IMR-90 (cell line): ENCODE measurements at regions not wholly inside any gene's neighbourhood (a gene's known extent, or its start where the extent isn't known, plus 50 kb on each side); places are given as distances from the start of the nearest gene placed in this dataset.

Experiments
- ATAC-seq: fragments of 200-7000 bp; cut with Tn5 transposase; 2 replicates; pipeline ENCODE4 v1.9.1; 2020; ENCODE audit warnings: low read depth, mild to moderate bottlenecking, moderate library complexity
- BruUV-seq: library from RNA; stranded (reverse); fragments of 400-500 nt; replicated peaks from 2 replicates; lab custom pipeline; 2021; lab: Mats Ljungman, UMichigan
- CTCF ChIA-PET: fragments of 300-600 bp; formaldehyde crosslinking; extraction: SDS; loops from one replicate; lab custom pipeline; 2021; ENCODE audit warnings: antibody characterized with exemption; lab: Yijun Ruan, JAX
- POLR2A ChIA-PET: fragments of 300-600 bp; sonication (Branson Sonifier 250); formaldehyde crosslinking; loops from one replicate; lab custom pipeline; 2022; ENCODE audit warnings: antibody characterized with exemption; ENCODE audit not compliant: unreplicated experiment; lab: Charles Lee
- DNase-seq: peaks from one replicate; pipeline ENCODE4 v3.0.0; 2013
- H2AFZ ChIP-seq: replicated peaks from 2 replicates; pipeline ENCODE3; 2013; ENCODE audit warnings: low read length, mild to moderate bottlenecking; ENCODE audit not compliant: poor library complexity
- H2AK5ac ChIP-seq: 2 replicates; pipeline ENCODE4 v1.6.1; 2013; ENCODE audit warnings: low read depth, low read length, inconsistent platforms
- H2AK9ac ChIP-seq: replicated peaks from 2 replicates; pipeline ENCODE3; 2013; ENCODE audit warnings: mild to moderate bottlenecking, low read depth, low read length, moderate library complexity; ENCODE audit not compliant: poor library complexity
- H2BK120ac ChIP-seq: 2 replicates; pipeline ENCODE4 v1.6.1; 2013; ENCODE audit warnings: low read depth, low read length, inconsistent platforms
- H2BK15ac ChIP-seq: 3 replicates; pipeline ENCODE4 v1.6.1; 2013; ENCODE audit warnings: low read depth, low read length, inconsistent platforms
- H2BK20ac ChIP-seq: 2 replicates; pipeline ENCODE4 v1.6.1; 2013; ENCODE audit warnings: low read depth, mild to moderate bottlenecking, inconsistent platforms, low read length, moderate library complexity
- H2BK5ac ChIP-seq: 2 replicates; pipeline ENCODE4 v1.6.1; 2013; ENCODE audit warnings: mild to moderate bottlenecking, low read depth, low read length, inconsistent platforms; ENCODE audit not compliant: poor library complexity, severe bottlenecking
- H3K14ac ChIP-seq: replicated peaks from 2 replicates; pipeline ENCODE4 v1.6.1; 2013; ENCODE audit warnings: low read depth, low read length, inconsistent platforms
- H3K18ac ChIP-seq: 2 replicates; pipeline ENCODE4 v1.6.1; 2013; ENCODE audit warnings: low read depth, low read length, control low read depth
- H3K23ac ChIP-seq: 2 replicates; pipeline ENCODE4 v1.6.1; 2013; ENCODE audit warnings: low read depth, low read length, inconsistent platforms
- H3K27ac ChIP-seq: 2 replicates; pipeline ENCODE4 v1.5.1; 2013; ENCODE audit warnings: mild to moderate bottlenecking, control low read depth, low read length; ENCODE audit not compliant: insufficient read depth
- H3K27me3 ChIP-seq: 2 replicates; pipeline ENCODE4 v1.6.1; 2013; ENCODE audit warnings: low read length; ENCODE audit not compliant: control insufficient read depth, insufficient read depth
- H3K36me3 ChIP-seq: 2 replicates; pipeline ENCODE4 v1.6.1; 2013; ENCODE audit warnings: low read length, mixed read lengths; ENCODE audit not compliant: control insufficient read depth, insufficient read depth
- H3K4ac ChIP-seq: 2 replicates; pipeline ENCODE4 v1.6.1; 2013; ENCODE audit warnings: low read depth, low read length, inconsistent platforms
- H3K4me1 ChIP-seq: 2 replicates; pipeline ENCODE4 v1.6.1; 2013; ENCODE audit warnings: low read length, mixed read lengths; ENCODE audit not compliant: control insufficient read depth, insufficient read depth
- H3K4me2 ChIP-seq: 2 replicates; pipeline ENCODE4 v1.6.1; 2013; ENCODE audit warnings: low read depth, mild to moderate bottlenecking, control low read depth, low read length, moderate library complexity
- H3K4me3 ChIP-seq: 2 replicates; pipeline ENCODE4 v1.5.1; 2013; ENCODE audit warnings: low read depth, mild to moderate bottlenecking, control low read depth, low read length, moderate library complexity; ENCODE audit not compliant: insufficient read depth
- H3K56ac ChIP-seq: 2 replicates; pipeline ENCODE4 v1.6.1; 2013; ENCODE audit warnings: low read length, inconsistent platforms; ENCODE audit not compliant: insufficient read depth; ENCODE audit errors: extremely low read depth
- H3K79me1 ChIP-seq, 2 experiments: 2 replicates each; pipeline ENCODE4 v1.6.1; 2013; ENCODE audit warnings: low read length in 2 of 2, inconsistent platforms in 1 of 2, low read depth in 1 of 2
- H3K9ac ChIP-seq: 2 replicates; pipeline ENCODE4 v1.6.1; 2013; ENCODE audit warnings: low read depth, low read length, control low read depth
- H3K9me1 ChIP-seq: 2 replicates; pipeline ENCODE4 v1.6.1; 2013; ENCODE audit warnings: low read length, inconsistent platforms; ENCODE audit not compliant: insufficient read depth
- H3K9me3 ChIP-seq: 2 replicates; pipeline ENCODE4 v1.6.1; 2013; ENCODE audit warnings: low read length; ENCODE audit not compliant: control insufficient read depth, insufficient read depth
- H4K20me1 ChIP-seq: 2 replicates; pipeline ENCODE4 v1.6.1; 2013; ENCODE audit warnings: low read length, inconsistent platforms; ENCODE audit not compliant: insufficient read depth
- H4K5ac ChIP-seq: 2 replicates; pipeline ENCODE4 v1.6.1; 2013; ENCODE audit warnings: mild to moderate bottlenecking, low read depth, low read length, control low read depth
- H4K8ac ChIP-seq, 2 experiments: 2 replicates each; pipeline ENCODE4 v1.6.1; 2013; ENCODE audit warnings: low read depth in 2 of 2, low read length in 2 of 2, control low read depth in 1 of 2, inconsistent platforms in 1 of 2
- H4K91ac ChIP-seq: 2 replicates; pipeline ENCODE4 v1.6.1; 2013; ENCODE audit warnings: low read depth, low read length, inconsistent platforms; ENCODE audit not compliant: insufficient read depth
- BHLHE40 ChIP-seq: fragments of 150-350 bp; IDR thresholded peaks from 2 replicates; pipeline ENCODE4 v1.6.1; 2016; ENCODE audit warnings: mild to moderate bottlenecking, low read depth, low read length
- CEBPB ChIP-seq: IDR thresholded peaks from 2 replicates; pipeline ENCODE4 v1.6.1; 2012; ENCODE audit warnings: low read depth, low read length, improper control_type of control experiment
- CHD1 ChIP-seq: IDR thresholded peaks from 2 replicates; pipeline ENCODE4 v1.6.1; 2012; ENCODE audit warnings: low read depth, low read length, improper control_type of control experiment
- ELK1 ChIP-seq: fragments of 150-350 bp; IDR thresholded peaks from 2 replicates; pipeline ENCODE4 v1.6.1; 2016; ENCODE audit warnings: low read depth, mild to moderate bottlenecking, low read length, moderate library complexity, borderline replicate concordance
- FOS ChIP-seq: fragments of 150-350 bp; IDR thresholded peaks from 2 replicates; pipeline ENCODE4 v1.6.1; 2016; ENCODE audit warnings: low read depth, low read length
- MAFK ChIP-seq: IDR thresholded peaks from 2 replicates; pipeline ENCODE4 v1.6.1; 2012; ENCODE audit warnings: low read depth, low read length, improper control_type of control experiment
- MAZ ChIP-seq: IDR thresholded peaks from 2 replicates; pipeline ENCODE4 v1.6.1; 2012; ENCODE audit warnings: low read depth, mild to moderate bottlenecking, low read length, improper control_type of control experiment, moderate library complexity, borderline replicate concordance
- MXI1 ChIP-seq: IDR thresholded peaks from 2 replicates; pipeline ENCODE4 v1.6.1; 2012; ENCODE audit warnings: low read depth, mild to moderate bottlenecking, low read length, moderate library complexity, borderline replicate concordance
- NFE2L2 ChIP-seq: fragments of 150-350 bp; IDR thresholded peaks from 2 replicates; pipeline ENCODE4 v1.6.1; 2016; ENCODE audit warnings: low read depth, mild to moderate bottlenecking, low read length
- POLR2A ChIP-seq: IDR thresholded peaks from 2 replicates; pipeline ENCODE4 v1.6.1; 2012; ENCODE audit warnings: mild to moderate bottlenecking, low read depth, low read length
- RAD21 ChIP-seq: IDR thresholded peaks from 2 replicates; pipeline ENCODE4 v1.6.1; 2012; ENCODE audit warnings: low read length, improper control_type of control experiment
- RCOR1 ChIP-seq: IDR thresholded peaks from 2 replicates; pipeline ENCODE4 v1.6.1; 2012; ENCODE audit warnings: mild to moderate bottlenecking, low read length, improper control_type of control experiment; ENCODE audit not compliant: insufficient replicate concordance
- RFX5 ChIP-seq: IDR thresholded peaks from 2 replicates; pipeline ENCODE4 v1.8.0; 2012; ENCODE audit warnings: low read depth, mild to moderate bottlenecking, low read length, moderate library complexity
- SMC3 ChIP-seq: fragments of 150-350 bp; IDR thresholded peaks from 2 replicates; pipeline ENCODE4 v1.6.1; 2016; ENCODE audit warnings: low read depth, mild to moderate bottlenecking, antibody characterized with exemption, low read length, moderate library complexity
- USF2 ChIP-seq: fragments of 150-350 bp; IDR thresholded peaks from 2 replicates; pipeline ENCODE4 v1.6.1; 2017; ENCODE audit warnings: mild to moderate bottlenecking, antibody characterized with exemption, low read length, low read depth
- WGBS, 2 experiments: methylation state at CpG; one replicate each; pipeline versions ENCODE4 v1.1.5 to v1.1.7; 2013; ENCODE audit warnings: missing lambda C conversion rate in 2 of 2; ENCODE audit not compliant: insufficient read length in 1 of 2; ENCODE audit errors: extremely low coverage in 2 of 2; 5-methylcytosine and 5-hydroxymethylcytosine counted together
- dilution Hi-C: fragments of 300-500 bp; cut with HindIII; formaldehyde crosslinking; loops from one replicate; pipeline ENCODE4 v1.14.3; 2018; ENCODE audit warnings: low sequenced_read_pairs; ENCODE audit not compliant: unreplicated experiment
- in situ Hi-C: fragments of 300-500 bp; cut with MboI; formaldehyde crosslinking; loops from 3 replicates; pipeline ENCODE4 v1.14.3; 2019; ENCODE audit warnings: low sequenced_read_pairs, inconsistent platforms, mixed read lengths
- intact Hi-C: fragments of 100-400 bp; cut with micrococcal nuclease; formaldehyde crosslinking; loops from 2 replicates; pipeline ENCODE4 v1.10.0; 2022
- TF ChIP-seq, protein P1 (sequence below): conservative IDR thresholded peaks from 2 replicates; pipeline ENCODE4 v1.5.1; 2012; ENCODE audit warnings: mild to moderate bottlenecking, low read depth, low read length, improper control_type of control experiment

- H3K4me2 ChIP-seq: no peak overlapping the region
- dilution Hi-C loops: no loop called here
- H3K9me3 ChIP-seq: no peaks in the 10 kb centered on the region; the same call in 1 of the 2 replicates
- no peak overlapping the region for H3K4me3 ChIP-seq
- WGBS, 2 experiments: no CpG with 5 or more reads among the region's 4 CpGs
- BruUV-seq: no TSS peak
- no peak overlapping the region for H3K4ac ChIP-seq
- POLR2A ChIA-PET: no interaction called here
- H2AFZ ChIP-seq: no peak overlapping the region
- intact Hi-C loops: no loop called here
- H3K23ac ChIP-seq: no peak overlapping the region
- in situ Hi-C loops: no loop called here
- no peak overlapping the region for H3K9ac ChIP-seq
- no peak overlapping the region for H3K27ac ChIP-seq
- H2BK120ac ChIP-seq: no peak overlapping the region
- H2BK20ac ChIP-seq: no peak overlapping the region
- H3K14ac ChIP-seq: no peak overlapping the region
- H2BK5ac ChIP-seq: no peak overlapping the region
- no peaks in the 10 kb centered on the region for H3K36me3 ChIP-seq
- H4K20me1 ChIP-seq: no peaks in the 10 kb centered on the region
- TF ChIP-seq MXI1: no peak
- no peak for TF ChIP-seq RFX5
- no peak for TF ChIP-seq NFE2L2
- TF ChIP-seq, protein P1, sequence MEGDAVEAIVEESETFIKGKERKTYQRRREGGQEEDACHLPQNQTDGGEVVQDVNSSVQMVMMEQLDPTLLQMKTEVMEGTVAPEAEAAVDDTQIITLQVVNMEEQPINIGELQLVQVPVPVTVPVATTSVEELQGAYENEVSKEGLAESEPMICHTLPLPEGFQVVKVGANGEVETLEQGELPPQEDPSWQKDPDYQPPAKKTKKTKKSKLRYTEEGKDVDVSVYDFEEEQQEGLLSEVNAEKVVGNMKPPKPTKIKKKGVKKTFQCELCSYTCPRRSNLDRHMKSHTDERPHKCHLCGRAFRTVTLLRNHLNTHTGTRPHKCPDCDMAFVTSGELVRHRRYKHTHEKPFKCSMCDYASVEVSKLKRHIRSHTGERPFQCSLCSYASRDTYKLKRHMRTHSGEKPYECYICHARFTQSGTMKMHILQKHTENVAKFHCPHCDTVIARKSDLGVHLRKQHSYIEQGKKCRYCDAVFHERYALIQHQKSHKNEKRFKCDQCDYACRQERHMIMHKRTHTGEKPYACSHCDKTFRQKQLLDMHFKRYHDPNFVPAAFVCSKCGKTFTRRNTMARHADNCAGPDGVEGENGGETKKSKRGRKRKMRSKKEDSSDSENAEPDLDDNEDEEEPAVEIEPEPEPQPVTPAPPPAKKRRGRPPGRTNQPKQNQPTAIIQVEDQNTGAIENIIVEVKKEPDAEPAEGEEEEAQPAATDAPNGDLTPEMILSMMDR: no peak
- no peak for TF ChIP-seq SMC3
- no peak for TF ChIP-seq CHD1
- no peak for TF ChIP-seq USF2
- no peak for TF ChIP-seq RAD21
- no peak for TF ChIP-seq MAFK
- no peak for TF ChIP-seq FOS
- no peak for TF ChIP-seq RCOR1
- no peak for TF ChIP-seq MAZ
- TF ChIP-seq ELK1: no peak
- TF ChIP-seq BHLHE40: no peak
- TF ChIP-seq CEBPB: no peak
- no peak for TF ChIP-seq POLR2A
- H3K18ac ChIP-seq: no peak overlapping the region
- H2AK5ac ChIP-seq: no peak overlapping the region
- no peak overlapping the region for H4K8ac ChIP-seq
- H2BK15ac ChIP-seq: no peak overlapping the region
- peaks cover 12% of the 10 kb centered on the region for H3K4me1 ChIP-seq
- no peak overlapping the region for H4K5ac ChIP-seq
- DNase-seq (no peak), ATAC-seq (no peak)
- no peaks in the 10 kb centered on the region for H3K79me1 ChIP-seq
- peaks cover 4% of the 10 kb centered on the region; the same call in 1 of the 2 replicates for H3K9me1 ChIP-seq
- no peak overlapping the region for H3K56ac ChIP-seq
- no peak overlapping the region for H2AK9ac ChIP-seq
- no peak overlapping the region for H4K91ac ChIP-seq
- H3K27me3 ChIP-seq: peaks cover 5% of the 10 kb centered on the region; the same call in 1 of the 2 replicates
- CTCF ChIA-PET: interaction anchor here (0.6 kb wide), 1 partner anchor 39 kb away, joined by 4 read pairs; no protein-coding TSS in a partner anchor
Measured at GRCh38 chr15:31239409-31239808, 87.2 kb upstream of the KLF13 start.
